ENCODE measurements at regions not wholly inside any gene's neighbourhood (a gene's known extent, or its start where the extent isn't known, plus 50 kb on each side); places are given as distances from the start of the nearest gene placed in this dataset.

DNA sequence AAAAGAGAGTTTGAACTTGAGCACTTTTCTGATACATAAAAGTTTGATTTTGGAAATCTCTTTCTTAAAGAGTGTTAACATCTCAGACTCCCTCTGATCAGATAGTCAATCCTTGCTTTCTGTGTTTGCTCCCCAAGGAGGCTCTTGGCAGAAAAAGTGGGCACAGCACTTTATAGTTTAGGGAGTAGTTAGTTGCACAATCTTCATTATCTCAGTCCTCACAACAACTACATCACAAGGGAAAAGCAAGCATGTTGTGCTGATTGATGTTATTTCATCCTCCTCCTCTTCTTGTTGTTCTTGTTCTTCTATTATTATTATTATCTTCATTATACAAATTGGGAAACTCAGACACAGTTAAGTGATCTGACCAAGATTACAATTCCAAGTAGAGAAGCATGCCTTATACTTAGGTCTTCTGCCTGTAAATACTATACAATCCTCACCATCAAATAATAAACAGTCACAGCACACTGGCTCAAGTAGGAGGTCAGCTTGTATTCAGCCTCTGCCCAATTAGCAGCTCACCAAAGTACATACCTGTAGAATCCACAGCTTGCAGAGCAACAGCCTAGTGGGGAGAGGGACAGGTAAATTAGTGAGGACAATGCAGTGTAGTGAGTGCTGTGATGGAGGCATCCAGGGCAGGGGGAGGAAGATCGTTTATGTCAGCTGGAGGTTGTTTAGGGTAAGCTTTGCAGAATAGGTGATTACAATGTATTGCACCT is 304.1 kb upstream of the MME start:
- Histone ChIP-seq H3K27me3 (ENCODE audit: control insufficient read depth, insufficient read depth, low read length) (no peaks in the 10 kb centered on the region), H3K36me3 (ENCODE audit: control insufficient read depth, insufficient read depth, low read length) (no peaks in the 10 kb centered on the region), H2AFZ (no peak overlapping the region), H3K9me3 (ENCODE audit: control insufficient read depth, low read length) (no peaks in the 10 kb centered on the region), H3K4me2 (ENCODE audit: low read length) (no peak overlapping the region), H3K4me3 (ENCODE audit: low read depth, low read length) (no peak overlapping the region), H3K79me2 (no peaks in the 10 kb centered on the region), H3K9ac (no peak overlapping the region), H3K4me1 (no peaks in the 10 kb centered on the region), H3K27ac (no peak overlapping the region)
- TF ChIP-seq, protein P1, sequence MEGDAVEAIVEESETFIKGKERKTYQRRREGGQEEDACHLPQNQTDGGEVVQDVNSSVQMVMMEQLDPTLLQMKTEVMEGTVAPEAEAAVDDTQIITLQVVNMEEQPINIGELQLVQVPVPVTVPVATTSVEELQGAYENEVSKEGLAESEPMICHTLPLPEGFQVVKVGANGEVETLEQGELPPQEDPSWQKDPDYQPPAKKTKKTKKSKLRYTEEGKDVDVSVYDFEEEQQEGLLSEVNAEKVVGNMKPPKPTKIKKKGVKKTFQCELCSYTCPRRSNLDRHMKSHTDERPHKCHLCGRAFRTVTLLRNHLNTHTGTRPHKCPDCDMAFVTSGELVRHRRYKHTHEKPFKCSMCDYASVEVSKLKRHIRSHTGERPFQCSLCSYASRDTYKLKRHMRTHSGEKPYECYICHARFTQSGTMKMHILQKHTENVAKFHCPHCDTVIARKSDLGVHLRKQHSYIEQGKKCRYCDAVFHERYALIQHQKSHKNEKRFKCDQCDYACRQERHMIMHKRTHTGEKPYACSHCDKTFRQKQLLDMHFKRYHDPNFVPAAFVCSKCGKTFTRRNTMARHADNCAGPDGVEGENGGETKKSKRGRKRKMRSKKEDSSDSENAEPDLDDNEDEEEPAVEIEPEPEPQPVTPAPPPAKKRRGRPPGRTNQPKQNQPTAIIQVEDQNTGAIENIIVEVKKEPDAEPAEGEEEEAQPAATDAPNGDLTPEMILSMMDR (IDR thresholded peaks at IDR 0.05): no peak

DNA sequence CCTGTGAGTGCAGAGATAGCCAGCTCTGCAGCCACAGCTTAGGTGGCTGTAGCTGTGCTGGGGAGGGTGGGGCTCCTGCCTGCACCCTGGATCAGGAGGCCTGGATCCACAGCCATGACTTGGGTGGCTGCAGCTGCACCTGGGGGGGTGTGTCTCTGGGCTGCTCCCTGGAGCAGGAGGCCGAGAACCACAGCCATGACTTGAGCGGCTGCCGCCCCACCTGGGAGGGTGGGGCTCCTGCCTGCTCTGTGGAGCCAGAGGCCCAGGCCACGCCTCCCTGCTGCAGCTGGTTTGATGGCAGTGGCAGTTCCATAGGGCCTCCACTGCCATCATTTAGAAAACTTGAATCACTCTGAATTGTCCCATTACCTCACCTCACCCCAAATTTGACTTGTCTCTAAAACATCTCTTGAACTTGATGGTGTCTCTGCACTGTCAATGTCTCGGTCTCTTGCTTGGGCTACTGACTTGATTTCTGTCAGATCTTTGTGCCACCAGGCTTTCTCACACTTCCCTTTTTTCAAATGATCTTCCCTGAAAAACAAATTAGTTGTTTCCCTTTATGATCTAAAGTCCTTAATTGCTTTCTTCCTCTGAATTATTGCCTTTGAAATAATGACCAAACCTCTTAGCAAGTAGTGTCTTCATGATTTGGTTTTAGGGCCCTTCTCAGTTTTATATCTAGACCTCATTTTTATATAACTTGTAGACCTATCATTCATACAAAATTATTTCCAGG is 313.2 kb upstream of the MME start:
- Histone ChIP-seq H3K4me2 (ENCODE audit: low read length) (no peak overlapping the region), H3K27me3 (ENCODE audit: control insufficient read depth, insufficient read depth, low read length) (no peaks in the 10 kb centered on the region), H3K4me3 (ENCODE audit: low read depth, low read length) (no peak overlapping the region), H3K4me1 (no peaks in the 10 kb centered on the region), H3K9me3 (ENCODE audit: control insufficient read depth, low read length) (no peaks in the 10 kb centered on the region), H3K9ac (no peak overlapping the region), H3K36me3 (ENCODE audit: control insufficient read depth, insufficient read depth, low read length) (no peaks in the 10 kb centered on the region), H2AFZ (no peak overlapping the region), H3K79me2 (no peaks in the 10 kb centered on the region), H3K27ac (no peak overlapping the region)
- TF ChIP-seq, protein P1 (IDR thresholded peaks at IDR 0.05): no peak

DNA sequence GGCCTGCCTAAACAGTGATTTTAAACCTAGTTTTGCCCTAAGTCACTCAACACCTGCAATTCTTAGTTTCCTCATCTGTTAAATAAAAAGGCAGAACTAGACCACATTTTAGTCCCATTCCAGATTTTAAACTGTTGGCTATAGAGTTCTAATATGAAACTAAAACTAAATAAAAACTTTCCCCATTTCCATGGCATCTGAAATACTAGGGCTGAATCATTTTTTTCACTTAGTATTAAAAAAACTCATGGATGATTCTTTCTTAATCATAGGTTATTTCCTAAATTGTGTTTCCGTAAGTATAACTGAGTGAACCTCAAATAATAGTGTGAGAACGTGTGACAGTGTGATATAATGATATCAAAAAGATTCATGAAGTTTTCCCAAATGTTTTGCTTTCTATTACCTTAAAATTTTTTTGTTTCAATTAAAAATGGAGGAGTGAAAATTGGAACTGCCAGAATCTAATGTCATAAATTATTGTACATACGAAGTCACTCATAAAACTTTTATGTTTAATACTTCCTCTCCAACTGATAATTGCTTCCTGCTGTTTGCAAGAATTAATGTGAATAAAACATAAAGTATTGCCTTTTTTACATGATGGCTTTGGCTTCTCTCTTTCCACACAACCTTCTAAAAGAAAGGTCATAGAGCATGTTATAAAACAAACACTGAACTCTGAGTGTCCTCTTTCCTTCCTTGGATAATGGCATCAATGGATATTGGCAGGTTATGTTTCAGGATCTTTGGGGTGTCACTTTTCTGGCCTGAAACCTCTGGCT is 315.1 kb upstream of the MME start:
- TF ChIP-seq, protein P1 (IDR thresholded peaks at IDR 0.05): no peak
- peak overlapping the region; percentile 15 for H2AFZ ChIP-seq
- H3K9me3 ChIP-seq (ENCODE audit: control insufficient read depth, low read length): no peaks in the 10 kb centered on the region
- no peaks in the 10 kb centered on the region for H3K4me1 ChIP-seq
- H3K4me3 ChIP-seq (ENCODE audit: low read depth, low read length): no peak overlapping the region
- no peak overlapping the region for H3K27ac ChIP-seq
- no peaks in the 10 kb centered on the region for H3K36me3 ChIP-seq (ENCODE audit: control insufficient read depth, insufficient read depth, low read length)
- H3K4me2 ChIP-seq (ENCODE audit: low read length): no peak overlapping the region
- no peak overlapping the region for H3K9ac ChIP-seq
- no peaks in the 10 kb centered on the region for H3K79me2 ChIP-seq
- H3K27me3 ChIP-seq (ENCODE audit: control insufficient read depth, insufficient read depth, low read length): no peaks in the 10 kb centered on the region

DNA sequence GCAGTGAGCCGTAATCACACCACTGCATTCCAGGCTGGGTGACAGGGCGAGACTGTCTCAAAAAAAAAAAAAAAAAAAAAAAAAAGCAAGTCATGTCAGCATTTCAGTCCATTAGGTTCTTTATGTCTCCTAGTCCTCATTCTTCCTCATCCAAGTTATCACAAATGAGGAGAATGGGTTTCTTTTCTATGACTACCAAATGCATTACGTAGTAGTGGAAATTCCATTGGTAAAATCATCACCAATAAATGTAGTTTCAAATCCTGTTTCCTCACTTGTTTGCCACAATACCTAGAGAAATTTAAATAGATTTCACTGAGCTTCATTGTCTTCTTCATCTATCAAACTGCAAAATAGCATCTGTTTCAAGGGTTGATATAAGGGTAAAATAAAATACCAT is 317.6 kb upstream of the MME start:
- Histone ChIP-seq H3K9ac (no peak overlapping the region), H3K9me3 (ENCODE audit: control insufficient read depth, low read length) (no peaks in the 10 kb centered on the region), H3K27ac (no peak overlapping the region), H3K36me3 (ENCODE audit: control insufficient read depth, insufficient read depth, low read length) (no peaks in the 10 kb centered on the region), H2AFZ (no peak overlapping the region), H3K79me2 (no peaks in the 10 kb centered on the region), H3K4me3 (ENCODE audit: low read depth, low read length) (no peak overlapping the region), H3K4me1 (no peaks in the 10 kb centered on the region), H3K27me3 (ENCODE audit: control insufficient read depth, insufficient read depth, low read length) (no peaks in the 10 kb centered on the region), H3K4me2 (ENCODE audit: low read length) (no peak overlapping the region)
- TF ChIP-seq, protein P1 (IDR thresholded peaks at IDR 0.05): no peak

Data from parathyroid adenoma (tissue), 2 donors.